HFFc6 (cell line): ENCODE measurements at regions not wholly inside any gene's neighbourhood (a gene's known extent, or its start where the extent isn't known, plus 50 kb on each side); places are given as distances from the start of the nearest gene placed in this dataset.

Source experiments
- DNase-seq: peaks from one replicate; pipeline ENCODE4 v3.0.0-alpha.2; 2018
- H3K27ac Mint-ChIP-seq: 2 replicates; pipeline ENCODE4 v1.8.0; 2020; ENCODE audit warnings: mild to moderate bottlenecking, mixed read lengths
- H3K27me3 Mint-ChIP-seq: 2 replicates; pipeline ENCODE4 v1.8.0; 2021; ENCODE audit warnings: mild to moderate bottlenecking, moderate library complexity, mixed read lengths; ENCODE audit not compliant: insufficient read depth
- H3K36me3 Mint-ChIP-seq: 2 replicates; pipeline ENCODE4 v1.8.0; 2021; ENCODE audit warnings: low read depth, mixed read lengths
- H3K4me1 Mint-ChIP-seq: 2 replicates; pipeline ENCODE4 v1.8.0; 2020; ENCODE audit warnings: low read depth, mixed read lengths
- H3K4me3 Mint-ChIP-seq: 2 replicates; pipeline ENCODE4 v1.8.0; 2020; ENCODE audit warnings: mild to moderate bottlenecking, moderate library complexity, mixed read lengths
- H3K9me3 Mint-ChIP-seq: 2 replicates; pipeline ENCODE4 v1.8.0; 2020; ENCODE audit warnings: mild to moderate bottlenecking, mixed read lengths
- CTCF ChIP-seq: fragments of 200-600 bp; sonication (generic); IDR thresholded peaks from 2 replicates; pipeline ENCODE4 v1.5.0; 2021; ENCODE audit warnings: antibody characterized with exemption, mild to moderate bottlenecking

DNA sequence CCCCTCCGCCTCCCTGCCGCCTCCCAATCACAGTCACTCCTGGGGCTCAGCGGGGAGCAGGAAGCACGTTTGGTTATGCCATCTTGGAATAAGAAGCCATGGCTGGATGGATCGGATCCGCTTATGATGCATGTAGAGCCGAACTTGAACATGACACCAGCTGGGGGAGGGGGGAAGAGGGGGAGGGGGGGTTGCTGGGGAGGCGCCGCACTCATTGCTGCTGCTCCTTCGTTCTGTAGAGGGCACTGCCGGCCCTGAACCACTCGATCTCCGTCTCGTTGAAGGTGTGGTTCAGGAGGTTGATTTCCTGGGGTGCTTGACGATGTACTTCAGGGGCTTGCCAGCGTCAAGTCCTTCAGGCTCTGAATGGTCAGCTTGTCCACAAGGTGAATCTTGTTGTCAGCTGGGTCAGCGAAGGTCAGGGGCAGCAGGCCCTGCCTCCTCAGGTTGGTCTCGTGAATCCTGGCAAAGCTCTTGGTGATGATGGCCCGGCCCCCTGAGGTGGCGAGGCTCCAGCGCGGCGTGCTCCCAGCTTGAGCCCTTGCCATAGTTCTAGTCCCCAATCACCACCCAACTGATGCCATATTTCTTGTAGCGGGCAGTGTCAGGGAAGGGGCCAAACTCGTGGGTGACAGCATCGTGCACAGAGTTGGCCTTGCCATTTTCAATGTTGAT, 476.9 kb upstream of the ISX start:
- no peak for DNase-seq
- Mint-ChIP-seq H3K9me3 (peaks cover 62% of the 10 kb centered on the region), H3K36me3 (peaks cover 5% of the 10 kb centered on the region; the same call in 1 of the 2 replicates), H3K4me1 (no peaks in the 10 kb centered on the region), H3K27ac (no peak overlapping the region), H3K27me3 (no peaks in the 10 kb centered on the region), H3K4me3 (no peak overlapping the region)
- no peak for TF ChIP-seq CTCF

GRCh38 chr22:34592123-34592740, 473.7 kb upstream of the ISX start:
- H3K4me3 Mint-ChIP-seq: no peak overlapping the region
- H3K27me3 Mint-ChIP-seq: no peaks in the 10 kb centered on the region
- no peaks in the 10 kb centered on the region for H3K4me1 Mint-ChIP-seq
- H3K36me3 Mint-ChIP-seq: peaks cover 5% of the 10 kb centered on the region; the same call in 1 of the 2 replicates
- no peak overlapping the region for H3K27ac Mint-ChIP-seq
- TF ChIP-seq CTCF: no peak
- DNase-seq: no peak
- peaks cover 67% of the 10 kb centered on the region for H3K9me3 Mint-ChIP-seq

DNA sequence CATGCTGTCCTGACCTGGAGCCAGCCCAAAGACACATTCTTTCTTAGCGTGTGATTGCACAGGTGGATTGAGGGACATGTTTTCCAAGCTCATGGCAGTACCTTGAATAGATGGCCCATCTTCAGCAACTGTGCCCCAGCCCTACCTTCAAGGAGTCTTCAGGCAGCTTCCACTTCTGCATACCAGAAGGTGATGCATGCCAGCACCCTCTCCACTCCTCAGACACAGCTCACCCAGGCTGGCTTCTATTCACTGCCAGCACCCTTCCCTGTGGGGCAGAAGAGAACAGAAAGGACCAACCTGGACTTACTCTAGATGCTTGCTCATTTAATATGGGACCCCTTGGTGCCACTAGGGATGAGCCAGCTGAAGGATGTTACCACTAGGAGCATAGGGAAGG, 466.4 kb upstream of the ISX start:
- Mint-ChIP-seq H3K4me3 (no peak overlapping the region), H3K27ac (no peak overlapping the region), H3K27me3 (peaks cover 2% of the 10 kb centered on the region; the same call in 1 of the 2 replicates), H3K9me3 (peaks cover 65% of the 10 kb centered on the region), H3K36me3 (no peaks in the 10 kb centered on the region), H3K4me1 (no peaks in the 10 kb centered on the region)
- no peak for DNase-seq
- no peak for TF ChIP-seq CTCF

GRCh38 chr22:34604312-34604711, 461.6 kb upstream of the ISX start:
- no peak for DNase-seq
- Mint-ChIP-seq H3K9me3 (peaks cover 85% of the 10 kb centered on the region), H3K27me3 (no peaks in the 10 kb centered on the region), H3K36me3 (no peaks in the 10 kb centered on the region), H3K4me1 (no peaks in the 10 kb centered on the region), H3K27ac (no peak overlapping the region), H3K4me3 (no peak overlapping the region)
- no peak for TF ChIP-seq CTCF

GRCh38 chr22:34608106-34608505, 457.9 kb upstream of the ISX start:
- no peak overlapping the region for H3K27ac Mint-ChIP-seq
- TF ChIP-seq CTCF: no peak
- H3K4me3 Mint-ChIP-seq: no peak overlapping the region
- no peaks in the 10 kb centered on the region for H3K36me3 Mint-ChIP-seq
- H3K4me1 Mint-ChIP-seq: no peaks in the 10 kb centered on the region
- peaks cover 85% of the 10 kb centered on the region for H3K9me3 Mint-ChIP-seq
- H3K27me3 Mint-ChIP-seq: no peaks in the 10 kb centered on the region
- no peak for DNase-seq
